Stomach (tissue), 4 donors: ENCODE measurements at regions not wholly inside any gene's neighbourhood (a gene's known extent, or its start where the extent isn't known, plus 50 kb on each side); places are given as distances from the start of the nearest gene placed in this dataset.

Experiments used
- EP300 ChIP-seq: sonication (generic); formaldehyde crosslinking; IDR thresholded peaks from one replicate; pipeline ENCODE4 v1.6.1; 2017; ENCODE audit warnings: antibody characterized with exemption
- POLR2A ChIP-seq, 4 donors: fragments of 450-650 bp; IDR thresholded peaks; one replicate each; pipeline ENCODE4 v1.6.1; 2016; ENCODE audit warnings: antibody characterized with exemption in 4 of 4, control low read depth in 2 of 4, mild to moderate bottlenecking in 1 of 4, moderate library complexity in 1 of 4
- POLR2AphosphoS5 ChIP-seq, 3 donors: sonication (generic); formaldehyde crosslinking; IDR thresholded peaks; one replicate each; pipeline ENCODE4 v1.6.1; 2016; ENCODE audit warnings: antibody characterized with exemption in 3 of 3
- TF ChIP-seq, protein P1 (sequence below), 7 experiments: fragments of 450-650 bp in 4 of 7; fragments of 200-600 bp in 3 of 7; sonication (generic) in 3 of 7; IDR thresholded peaks; one replicate each; pipeline ENCODE4 v1.5.1; 2016 to 2019; ENCODE audit warnings: antibody characterized with exemption in 7 of 7, control low read depth in 2 of 7, mild to moderate bottlenecking in 1 of 7

DNA sequence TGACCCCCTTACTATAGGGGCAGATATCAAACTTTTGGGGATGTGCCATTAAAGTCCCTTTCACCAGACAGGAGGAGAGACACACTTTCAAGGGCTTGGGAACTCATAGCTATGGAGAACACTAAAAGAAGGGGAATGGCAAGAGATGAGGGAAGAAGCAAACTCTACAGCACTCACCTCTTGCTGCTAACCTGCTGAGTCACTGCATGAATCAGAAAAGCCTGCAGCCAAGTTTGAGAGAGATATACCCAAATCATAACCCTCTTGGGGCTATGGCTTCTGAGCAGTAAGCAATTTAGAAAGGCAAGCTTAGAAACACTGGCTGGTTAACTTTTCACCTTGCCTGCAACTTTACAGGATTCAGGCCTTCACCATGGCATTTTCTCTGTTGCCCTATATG is 1028.0 kb downstream of the UQCRFS1 start:
- TF ChIP-seq, protein P1, sequence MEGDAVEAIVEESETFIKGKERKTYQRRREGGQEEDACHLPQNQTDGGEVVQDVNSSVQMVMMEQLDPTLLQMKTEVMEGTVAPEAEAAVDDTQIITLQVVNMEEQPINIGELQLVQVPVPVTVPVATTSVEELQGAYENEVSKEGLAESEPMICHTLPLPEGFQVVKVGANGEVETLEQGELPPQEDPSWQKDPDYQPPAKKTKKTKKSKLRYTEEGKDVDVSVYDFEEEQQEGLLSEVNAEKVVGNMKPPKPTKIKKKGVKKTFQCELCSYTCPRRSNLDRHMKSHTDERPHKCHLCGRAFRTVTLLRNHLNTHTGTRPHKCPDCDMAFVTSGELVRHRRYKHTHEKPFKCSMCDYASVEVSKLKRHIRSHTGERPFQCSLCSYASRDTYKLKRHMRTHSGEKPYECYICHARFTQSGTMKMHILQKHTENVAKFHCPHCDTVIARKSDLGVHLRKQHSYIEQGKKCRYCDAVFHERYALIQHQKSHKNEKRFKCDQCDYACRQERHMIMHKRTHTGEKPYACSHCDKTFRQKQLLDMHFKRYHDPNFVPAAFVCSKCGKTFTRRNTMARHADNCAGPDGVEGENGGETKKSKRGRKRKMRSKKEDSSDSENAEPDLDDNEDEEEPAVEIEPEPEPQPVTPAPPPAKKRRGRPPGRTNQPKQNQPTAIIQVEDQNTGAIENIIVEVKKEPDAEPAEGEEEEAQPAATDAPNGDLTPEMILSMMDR (IDR thresholded peaks at IDR 0.05): no peak
- TF ChIP-seq POLR2A (IDR thresholded peaks at IDR 0.05): no peak
- TF ChIP-seq POLR2AphosphoS5 (IDR thresholded peaks at IDR 0.05): no peak
- TF ChIP-seq EP300: no peak
